ENCODE measurements at regions not wholly inside any gene's neighbourhood (a gene's known extent, or its start where the extent isn't known, plus 50 kb on each side); places are given as distances from the start of the nearest gene placed in this dataset.

- TF ChIP-seq, protein P1, sequence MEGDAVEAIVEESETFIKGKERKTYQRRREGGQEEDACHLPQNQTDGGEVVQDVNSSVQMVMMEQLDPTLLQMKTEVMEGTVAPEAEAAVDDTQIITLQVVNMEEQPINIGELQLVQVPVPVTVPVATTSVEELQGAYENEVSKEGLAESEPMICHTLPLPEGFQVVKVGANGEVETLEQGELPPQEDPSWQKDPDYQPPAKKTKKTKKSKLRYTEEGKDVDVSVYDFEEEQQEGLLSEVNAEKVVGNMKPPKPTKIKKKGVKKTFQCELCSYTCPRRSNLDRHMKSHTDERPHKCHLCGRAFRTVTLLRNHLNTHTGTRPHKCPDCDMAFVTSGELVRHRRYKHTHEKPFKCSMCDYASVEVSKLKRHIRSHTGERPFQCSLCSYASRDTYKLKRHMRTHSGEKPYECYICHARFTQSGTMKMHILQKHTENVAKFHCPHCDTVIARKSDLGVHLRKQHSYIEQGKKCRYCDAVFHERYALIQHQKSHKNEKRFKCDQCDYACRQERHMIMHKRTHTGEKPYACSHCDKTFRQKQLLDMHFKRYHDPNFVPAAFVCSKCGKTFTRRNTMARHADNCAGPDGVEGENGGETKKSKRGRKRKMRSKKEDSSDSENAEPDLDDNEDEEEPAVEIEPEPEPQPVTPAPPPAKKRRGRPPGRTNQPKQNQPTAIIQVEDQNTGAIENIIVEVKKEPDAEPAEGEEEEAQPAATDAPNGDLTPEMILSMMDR (tag by site-specific recombination; IDR thresholded peaks at IDR 0.05) = no peak
- TF ChIP-seq ZNF768 (tag by site-specific recombination; IDR thresholded peaks at IDR 0.05) (no peak), ZNF169 (tag by site-specific recombination; IDR thresholded peaks at IDR 0.05) (no peak), WT1 (tag by site-specific recombination; IDR thresholded peaks at IDR 0.05) (no peak), GLI4 (tag by site-specific recombination; IDR thresholded peaks at IDR 0.05) (no peak), ZNF514 (tag by site-specific recombination; IDR thresholded peaks at IDR 0.05) (no peak), REST (tag by site-specific recombination; IDR thresholded peaks at IDR 0.05) (no peak), ZBTB48 (tag by site-specific recombination; IDR thresholded peaks at IDR 0.05) (no peak), ZNF16 (tag by site-specific recombination; IDR thresholded peaks at IDR 0.05; ENCODE audit: low read depth) (no peak)
Observed at GRCh38 chr12:34286483-34286882, 264.2 kb downstream of the ALG10 start.
